ENCODE measurements at regions not wholly inside any gene's neighbourhood (a gene's known extent, or its start where the extent isn't known, plus 50 kb on each side); places are given as distances from the start of the nearest gene placed in this dataset.
A peak's percentile ranks its signal among the peaks of the same experiment; 100 is the strongest.

GRCh38 chr2:18194161-18194560, 315.7 kb downstream of the KCNS3 start:
- Histone ChIP-seq H3K27ac (no peak overlapping the region), H3K36me3 (no peaks in the 10 kb centered on the region), H3K4me1 (no peaks in the 10 kb centered on the region), H3K4me3 (no peak overlapping the region), H3K27me3 (no peaks in the 10 kb centered on the region), H3K9me3 (no peaks in the 10 kb centered on the region)
- 91 to 100% (median 96%) methylated on average over 1 of the region's 1 CpG for WGBS, 4 donors
- intact Hi-C loops (cut with DNase I) = no loop called here
- no peak for DNase-seq
- no peak for ATAC-seq
- TF ChIP-seq, protein P1, sequence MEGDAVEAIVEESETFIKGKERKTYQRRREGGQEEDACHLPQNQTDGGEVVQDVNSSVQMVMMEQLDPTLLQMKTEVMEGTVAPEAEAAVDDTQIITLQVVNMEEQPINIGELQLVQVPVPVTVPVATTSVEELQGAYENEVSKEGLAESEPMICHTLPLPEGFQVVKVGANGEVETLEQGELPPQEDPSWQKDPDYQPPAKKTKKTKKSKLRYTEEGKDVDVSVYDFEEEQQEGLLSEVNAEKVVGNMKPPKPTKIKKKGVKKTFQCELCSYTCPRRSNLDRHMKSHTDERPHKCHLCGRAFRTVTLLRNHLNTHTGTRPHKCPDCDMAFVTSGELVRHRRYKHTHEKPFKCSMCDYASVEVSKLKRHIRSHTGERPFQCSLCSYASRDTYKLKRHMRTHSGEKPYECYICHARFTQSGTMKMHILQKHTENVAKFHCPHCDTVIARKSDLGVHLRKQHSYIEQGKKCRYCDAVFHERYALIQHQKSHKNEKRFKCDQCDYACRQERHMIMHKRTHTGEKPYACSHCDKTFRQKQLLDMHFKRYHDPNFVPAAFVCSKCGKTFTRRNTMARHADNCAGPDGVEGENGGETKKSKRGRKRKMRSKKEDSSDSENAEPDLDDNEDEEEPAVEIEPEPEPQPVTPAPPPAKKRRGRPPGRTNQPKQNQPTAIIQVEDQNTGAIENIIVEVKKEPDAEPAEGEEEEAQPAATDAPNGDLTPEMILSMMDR (IDR thresholded peaks at IDR 0.05) = no peak
- no peak for TF ChIP-seq POLR2A (IDR thresholded peaks at IDR 0.05)

DNA sequence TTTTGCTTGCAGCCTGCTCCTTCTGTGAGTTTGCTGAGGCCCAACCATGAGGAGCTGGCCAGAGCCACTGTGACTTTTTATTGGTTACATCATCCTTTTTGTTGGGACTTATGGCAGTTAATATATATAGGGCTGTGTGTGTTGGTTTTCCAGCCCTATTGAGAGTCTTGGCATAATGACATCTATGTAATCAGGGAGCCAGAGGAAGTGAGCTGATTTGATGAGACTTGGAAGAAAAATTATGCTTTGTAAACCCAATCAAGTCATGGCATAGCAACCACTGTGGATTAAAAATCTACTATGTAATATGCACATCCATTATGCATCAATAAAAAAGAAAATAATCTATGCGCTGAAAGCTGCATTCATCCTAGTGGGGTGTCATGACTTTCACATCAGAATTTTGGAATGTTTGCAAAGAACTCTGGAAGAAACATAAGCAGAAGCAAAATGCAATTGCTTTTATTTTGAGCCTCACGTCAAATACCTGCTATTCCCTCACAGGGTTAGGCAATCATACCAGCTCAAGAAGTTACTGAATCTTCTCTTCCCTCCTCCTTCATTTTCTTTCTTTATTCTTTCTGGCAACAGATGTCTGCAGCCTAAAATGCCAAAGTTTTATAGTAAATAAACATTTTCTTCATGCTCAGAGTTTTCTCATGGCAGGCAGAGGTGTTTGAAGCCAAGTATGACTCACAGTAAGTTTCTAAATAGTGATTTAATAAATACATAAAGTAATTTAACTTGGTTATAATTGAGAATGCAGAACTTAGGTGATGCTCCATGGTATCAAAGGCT, 308.5 kb downstream of the KCNS3 start:
- no peaks in the 10 kb centered on the region for H3K9me3 ChIP-seq
- WGBS, 4 donors = 44 to 68% (median 53%) methylated on average over 2 of the region's 2 CpGs
- no peaks in the 10 kb centered on the region for H3K36me3 ChIP-seq
- DNase-seq = no peak
- TF ChIP-seq POLR2A (IDR thresholded peaks at IDR 0.05) = no peak
- H3K27ac ChIP-seq = no peak overlapping the region
- H3K27me3 ChIP-seq = no peaks in the 10 kb centered on the region
- peaks cover 0 to 5% (median 0%) of the 10 kb centered on the region in 12 donors for H3K4me1 ChIP-seq
- H3K4me3 ChIP-seq = no peak overlapping the region
- intact Hi-C loops (cut with DNase I) = loop anchor here in 1 of 10 donors (10.0 kb wide), 1 partner anchor 188 kb away; no protein-coding TSS in a partner anchor
- ATAC-seq = no peak

- Histone ChIP-seq H3K4me1 (peaks cover 0 to 6% (median 0%) of the 10 kb centered on the region in 12 donors), H3K27me3 (no peaks in the 10 kb centered on the region), H3K36me3 (no peaks in the 10 kb centered on the region), H3K4me3 (no peak overlapping the region), H3K27ac (no peak overlapping the region), H3K9me3 (no peaks in the 10 kb centered on the region)
- WGBS, 4 donors = 83 to 95% (median 92%) methylated on average over 2 of the region's 2 CpGs
- intact Hi-C loops (cut with DNase I) = loop anchor here in 1 of 10 donors (10.0 kb wide), 1 partner anchor 192 kb away; no protein-coding TSS in a partner anchor
- no peak for TF ChIP-seq POLR2A (IDR thresholded peaks at IDR 0.05)
- TF ChIP-seq, protein P1 (IDR thresholded peaks at IDR 0.05) = no peak
- ATAC-seq (no peak), DNase-seq (no peak)
Measured at GRCh38 chr2:18182861-18183260, 304.4 kb downstream of the KCNS3 start.

GRCh38 chr2:18180912-18181311, 302.4 kb downstream of the KCNS3 start:
- 33 to 50% (median 42%) methylated on average over 3 of the region's 3 CpGs for WGBS, 4 donors

DNA sequence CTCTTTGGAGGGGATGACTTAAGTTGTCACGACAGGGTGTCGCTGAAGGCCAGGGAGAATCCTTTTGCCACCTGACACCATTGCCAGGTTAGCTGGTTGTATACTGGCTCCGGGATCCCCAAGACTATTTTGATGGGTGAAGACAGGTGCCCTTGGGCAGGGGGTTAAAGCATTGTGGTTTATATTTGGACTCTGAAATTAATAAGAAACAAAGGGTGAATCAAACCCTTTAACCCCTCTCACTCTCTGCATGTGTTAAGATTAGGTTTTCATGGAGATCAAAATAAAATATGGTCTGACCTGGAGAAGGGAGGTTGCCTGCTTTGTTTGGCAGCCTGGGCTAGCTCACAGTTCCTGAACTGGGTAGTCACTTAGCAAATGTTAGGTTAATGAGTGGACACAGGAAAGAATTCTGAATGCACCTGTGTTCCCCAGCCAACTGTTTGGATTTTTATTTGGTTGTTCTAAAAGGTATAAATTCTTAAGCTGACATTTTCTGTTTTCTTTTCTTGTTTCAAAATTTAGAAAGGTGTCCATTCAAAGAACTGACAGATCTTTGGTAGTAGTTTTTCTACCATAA, 301.7 kb downstream of the KCNS3 start:
- intact Hi-C loops (cut with DNase I) = loop anchor here in 1 of 10 donors (10.0 kb wide), 1 partner anchor 195 kb away; no protein-coding TSS in a partner anchor
- WGBS, 4 donors = 82 to 91% (median 85%) methylated on average over 3 of the region's 3 CpGs
- ATAC-seq = no peak

More at GRCh38 chr2:18180912-18181311, 302.4 kb downstream of the KCNS3 start:
- intact Hi-C loops (cut with DNase I) = loop anchor here in 1 of 10 donors (10.0 kb wide), 1 partner anchor 194 kb away; no protein-coding TSS in a partner anchor
- peaks cover 0 to 6% (median 0%) of the 10 kb centered on the region in 12 donors for H3K4me1 ChIP-seq
- peak in 1 of 4 donors; percentile 59 for ATAC-seq
- no peak for TF ChIP-seq POLR2A (IDR thresholded peaks at IDR 0.05)
- no peaks in the 10 kb centered on the region for H3K27me3 ChIP-seq
- no peak overlapping the region for H3K4me3 ChIP-seq
- no peak for DNase-seq
- no peaks in the 10 kb centered on the region for H3K9me3 ChIP-seq
- no peak overlapping the region for H3K27ac ChIP-seq
- H3K36me3 ChIP-seq = no peaks in the 10 kb centered on the region

More for the DNA sequence above, 301.7 kb downstream of the KCNS3 start:
- no peak for DNase-seq
- Histone ChIP-seq H3K4me3 (no peak overlapping the region), H3K27me3 (no peaks in the 10 kb centered on the region), H3K36me3 (no peaks in the 10 kb centered on the region), H3K27ac (no peak overlapping the region), H3K4me1 (peaks cover 0 to 6% (median 0%) of the 10 kb centered on the region in 12 donors), H3K9me3 (no peaks in the 10 kb centered on the region)
- TF ChIP-seq POLR2A (IDR thresholded peaks at IDR 0.05) = no peak
